ENCODE measurements at regions not wholly inside any gene's neighbourhood (a gene's known extent, or its start where the extent isn't known, plus 50 kb on each side); places are given as distances from the start of the nearest gene placed in this dataset.

DNA sequence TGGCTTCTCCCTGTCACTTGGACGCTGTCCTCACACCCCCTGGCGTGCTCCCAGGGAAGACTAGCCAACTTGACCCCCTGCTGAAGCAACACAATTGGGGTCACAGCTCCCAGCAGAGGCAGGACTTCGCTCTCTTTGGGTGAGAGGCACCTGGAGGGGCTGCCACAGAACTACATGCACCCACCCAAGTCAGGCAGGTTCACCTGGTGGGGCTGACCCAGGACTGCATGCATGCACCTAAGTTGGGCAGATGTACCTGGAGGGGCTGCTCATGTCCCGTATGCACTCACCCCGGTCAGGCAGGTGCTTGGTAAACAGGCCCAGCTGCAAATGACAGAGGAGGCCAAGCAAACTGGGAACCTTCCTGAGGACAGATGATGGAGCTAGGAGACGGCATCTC is 154.3 kb upstream of the RPS6KA2 start:
- TF ChIP-seq, protein P1, sequence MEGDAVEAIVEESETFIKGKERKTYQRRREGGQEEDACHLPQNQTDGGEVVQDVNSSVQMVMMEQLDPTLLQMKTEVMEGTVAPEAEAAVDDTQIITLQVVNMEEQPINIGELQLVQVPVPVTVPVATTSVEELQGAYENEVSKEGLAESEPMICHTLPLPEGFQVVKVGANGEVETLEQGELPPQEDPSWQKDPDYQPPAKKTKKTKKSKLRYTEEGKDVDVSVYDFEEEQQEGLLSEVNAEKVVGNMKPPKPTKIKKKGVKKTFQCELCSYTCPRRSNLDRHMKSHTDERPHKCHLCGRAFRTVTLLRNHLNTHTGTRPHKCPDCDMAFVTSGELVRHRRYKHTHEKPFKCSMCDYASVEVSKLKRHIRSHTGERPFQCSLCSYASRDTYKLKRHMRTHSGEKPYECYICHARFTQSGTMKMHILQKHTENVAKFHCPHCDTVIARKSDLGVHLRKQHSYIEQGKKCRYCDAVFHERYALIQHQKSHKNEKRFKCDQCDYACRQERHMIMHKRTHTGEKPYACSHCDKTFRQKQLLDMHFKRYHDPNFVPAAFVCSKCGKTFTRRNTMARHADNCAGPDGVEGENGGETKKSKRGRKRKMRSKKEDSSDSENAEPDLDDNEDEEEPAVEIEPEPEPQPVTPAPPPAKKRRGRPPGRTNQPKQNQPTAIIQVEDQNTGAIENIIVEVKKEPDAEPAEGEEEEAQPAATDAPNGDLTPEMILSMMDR (conservative IDR thresholded peaks at IDR 0.05; ENCODE audit: low read length): no peak
- no peak for TF ChIP-seq EZH2phosphoT487 (IDR thresholded peaks at IDR 0.05; ENCODE audit: borderline replicate concordance)

Measured in Loucy (cell line).